CD8-positive, alpha-beta memory T cell (primary cell): ENCODE measurements at regions not wholly inside any gene's neighbourhood (a gene's known extent, or its start where the extent isn't known, plus 50 kb on each side); places are given as distances from the start of the nearest gene placed in this dataset.
A peak's percentile ranks its signal among the peaks of the same experiment; 100 is the strongest.

Experiments used
- CTCF ChIA-PET: fragments of 350-600 bp; sonication (Branson Sonifier 250); formaldehyde crosslinking; loops from one replicate; lab custom pipeline; 2021; ENCODE audit warnings: antibody characterized with exemption; lab: Charles Lee
- POLR2A ChIA-PET: fragments of 350-600 bp; sonication (Branson Sonifier 250); formaldehyde crosslinking; loops from one replicate; lab custom pipeline; 2021; ENCODE audit warnings: antibody characterized with exemption; lab: Charles Lee
- DNase-seq, 5 donors: peaks; one replicate each; pipeline versions ENCODE4 v3.0.0 to v3.0.0-alpha.2; 2020 to 2022; ENCODE audit warnings: mixed read lengths in 1 of 5
- H3K27ac ChIP-seq: one replicate; pipeline ENCODE4 v1.7.0; 2013; ENCODE audit warnings: low read depth, mild to moderate bottlenecking, low read length, moderate library complexity
- H3K27me3 ChIP-seq: 2 replicates; pipeline ENCODE4 v1.7.0; 2013; ENCODE audit warnings: low read length, mild to moderate bottlenecking; ENCODE audit not compliant: insufficient read depth, poor library complexity, severe bottlenecking
- H3K36me3 ChIP-seq: 2 replicates; pipeline ENCODE4 v1.7.0; 2013; ENCODE audit warnings: mild to moderate bottlenecking, low read length, moderate library complexity; ENCODE audit not compliant: insufficient read depth
- H3K4me1 ChIP-seq: 2 replicates; pipeline ENCODE4 v1.7.0; 2013; ENCODE audit warnings: mild to moderate bottlenecking, low read length, moderate library complexity; ENCODE audit not compliant: insufficient read depth
- H3K4me3 ChIP-seq: 2 replicates; pipeline ENCODE4 v1.7.0; 2013; ENCODE audit warnings: mild to moderate bottlenecking, low read length
- H3K9me3 ChIP-seq: 2 replicates; pipeline ENCODE4 v1.7.0; 2013; ENCODE audit warnings: mild to moderate bottlenecking, low read length
- H3K27ac Mint-ChIP-seq, 8 donors: one replicate each; pipeline ENCODE4 v1.8.0; 2020 to 2021; ENCODE audit warnings: mixed read lengths in 8 of 8, mild to moderate bottlenecking in 6 of 8, inconsistent platforms in 3 of 8, moderate library complexity in 3 of 8
- H3K27me3 Mint-ChIP-seq, 2 donors: one replicate each; pipeline ENCODE4 v1.8.0; 2020 to 2021; ENCODE audit warnings: mixed read lengths in 2 of 2, mild to moderate bottlenecking in 1 of 2, moderate library complexity in 1 of 2
- H3K36me3 Mint-ChIP-seq, 3 donors: one replicate each; pipeline ENCODE4 v1.8.0; 2020 to 2021; ENCODE audit warnings: mixed read lengths in 3 of 3, inconsistent platforms in 1 of 3, mild to moderate bottlenecking in 1 of 3
- H3K4me1 Mint-ChIP-seq, 3 donors: one replicate each; pipeline ENCODE4 v1.8.0; 2020 to 2021; ENCODE audit warnings: mixed read lengths in 3 of 3, inconsistent platforms in 1 of 3, mild to moderate bottlenecking in 1 of 3
- H3K4me3 Mint-ChIP-seq, 7 donors: one replicate each; pipeline ENCODE4 v1.8.0; 2020 to 2021; ENCODE audit warnings: mixed read lengths in 7 of 7, mild to moderate bottlenecking in 6 of 7, moderate library complexity in 4 of 7, inconsistent platforms in 2 of 7
- H3K9me3 Mint-ChIP-seq, 5 donors: one replicate each; pipeline ENCODE4 v1.8.0; 2020 to 2022; ENCODE audit warnings: mixed read lengths in 5 of 5, mild to moderate bottlenecking in 3 of 5, moderate library complexity in 2 of 5, inconsistent platforms in 1 of 5

GRCh38 chr1:209103092-209103491 lies 480.4 kb upstream of the CAMK1G start:
- Mint-ChIP-seq H3K4me3 (no peak overlapping the region), H3K9me3 (no peaks in the 10 kb centered on the region), H3K4me1 (no peaks in the 10 kb centered on the region), H3K27ac (peak overlapping the region in 1 of 8 donors; percentile 34), H3K36me3 (no peaks in the 10 kb centered on the region), H3K27me3 (peaks cover 2 to 3% of the 10 kb centered on the region in 2 donors)
- ChIA-PET POLR2A (no interaction called here), CTCF (no interaction called here)
- no peaks in the 10 kb centered on the region for H3K36me3 ChIP-seq
- no peaks in the 10 kb centered on the region for H3K4me1 ChIP-seq
- H3K9me3 ChIP-seq = no peaks in the 10 kb centered on the region
- H3K27me3 ChIP-seq = no peaks in the 10 kb centered on the region
- DNase-seq = no peak
- H3K4me3 ChIP-seq = no peak overlapping the region
- H3K27ac ChIP-seq = no peak overlapping the region

GRCh38 chr1:209104646-209105045 lies 478.9 kb upstream of the CAMK1G start:
- Histone ChIP-seq H3K4me3 (no peak overlapping the region), H3K9me3 (no peaks in the 10 kb centered on the region), H3K27ac (no peak overlapping the region), H3K27me3 (no peaks in the 10 kb centered on the region), H3K4me1 (no peaks in the 10 kb centered on the region), H3K36me3 (no peaks in the 10 kb centered on the region)
- Mint-ChIP-seq H3K4me1 (no peaks in the 10 kb centered on the region), H3K27me3 (peaks cover 2 to 3% of the 10 kb centered on the region in 2 donors), H3K27ac (no peak overlapping the region), H3K4me3 (no peak overlapping the region), H3K9me3 (no peaks in the 10 kb centered on the region), H3K36me3 (no peaks in the 10 kb centered on the region)
- POLR2A ChIA-PET = no interaction called here
- CTCF ChIA-PET = interaction anchor here (0.6 kb wide), 1 partner anchor 1456 kb away, joined by 4 read pairs; no protein-coding TSS in a partner anchor
- no peak for DNase-seq

- Mint-ChIP-seq H3K36me3 (no peaks in the 10 kb centered on the region), H3K4me3 (no peak overlapping the region), H3K27me3 (peaks cover 2 to 3% of the 10 kb centered on the region in 2 donors), H3K9me3 (no peaks in the 10 kb centered on the region), H3K4me1 (no peaks in the 10 kb centered on the region), H3K27ac (peak overlapping the region in 1 of 8 donors; percentile 8)
- Histone ChIP-seq H3K4me3 (no peak overlapping the region), H3K27ac (no peak overlapping the region), H3K27me3 (no peaks in the 10 kb centered on the region), H3K4me1 (no peaks in the 10 kb centered on the region), H3K36me3 (no peaks in the 10 kb centered on the region), H3K9me3 (no peaks in the 10 kb centered on the region)
- ChIA-PET CTCF (no interaction called here), POLR2A (no interaction called here)
- DNase-seq = no peak
Observed at GRCh38 chr1:209105701-209106100, 477.8 kb upstream of the CAMK1G start.

- H3K4me1 Mint-ChIP-seq = no peaks in the 10 kb centered on the region
- no peak overlapping the region for H3K4me3 Mint-ChIP-seq
- no peaks in the 10 kb centered on the region for H3K4me1 ChIP-seq
- ChIA-PET POLR2A (interaction anchor here (0.5 kb wide), 1 partner anchor 10 kb away, joined by 3 read pairs; no protein-coding TSS in a partner anchor), CTCF (no interaction called here)
- H3K9me3 Mint-ChIP-seq = no peaks in the 10 kb centered on the region
- H3K27me3 Mint-ChIP-seq = peaks cover 2 to 3% of the 10 kb centered on the region in 2 donors
- H3K27ac ChIP-seq = no peak overlapping the region
- H3K36me3 Mint-ChIP-seq = no peaks in the 10 kb centered on the region
- no peak for DNase-seq
- H3K36me3 ChIP-seq = no peaks in the 10 kb centered on the region
- no peaks in the 10 kb centered on the region for H3K9me3 ChIP-seq
- peak overlapping the region in 1 of 8 donors; percentile 40 for H3K27ac Mint-ChIP-seq
- H3K27me3 ChIP-seq = no peaks in the 10 kb centered on the region
- no peak overlapping the region for H3K4me3 ChIP-seq
Observed at GRCh38 chr1:209106237-209106741, 477.2 kb upstream of the CAMK1G start.

- no peaks in the 10 kb centered on the region for H3K4me1 ChIP-seq
Observed at GRCh38 chr1:209106861-209107260, 476.7 kb upstream of the CAMK1G start.

GRCh38 chr1:209107535-209107934 lies 476.0 kb upstream of the CAMK1G start:
- Mint-ChIP-seq H3K27me3 (peaks cover 2 to 3% of the 10 kb centered on the region in 2 donors), H3K4me1 (no peaks in the 10 kb centered on the region), H3K9me3 (no peaks in the 10 kb centered on the region), H3K36me3 (no peaks in the 10 kb centered on the region), H3K4me3 (no peak overlapping the region), H3K27ac (no peak overlapping the region)
- no peak overlapping the region for H3K27ac ChIP-seq
- H3K27me3 ChIP-seq = no peaks in the 10 kb centered on the region
- POLR2A ChIA-PET = no interaction called here
- no peak for DNase-seq
- no peak overlapping the region for H3K4me3 ChIP-seq
- no peaks in the 10 kb centered on the region for H3K9me3 ChIP-seq
- no peaks in the 10 kb centered on the region for H3K36me3 ChIP-seq
- CTCF ChIA-PET = no interaction called here
- no peaks in the 10 kb centered on the region for H3K4me1 ChIP-seq

More at GRCh38 chr1:209106861-209107260, 476.7 kb upstream of the CAMK1G start:
- Histone ChIP-seq H3K27me3 (no peaks in the 10 kb centered on the region), H3K9me3 (no peaks in the 10 kb centered on the region), H3K36me3 (no peaks in the 10 kb centered on the region), H3K4me3 (no peak overlapping the region), H3K27ac (no peak overlapping the region)
- H3K9me3 Mint-ChIP-seq = no peaks in the 10 kb centered on the region
- DNase-seq = no peak
- ChIA-PET CTCF (no interaction called here), POLR2A (interaction anchor here (0.5 kb wide), 1 partner anchor 9 kb away, joined by 3 read pairs; no protein-coding TSS in a partner anchor)
- no peak overlapping the region for H3K4me3 Mint-ChIP-seq
- peaks cover 2 to 3% of the 10 kb centered on the region in 2 donors for H3K27me3 Mint-ChIP-seq
- peak overlapping the region in 1 of 8 donors; percentile 25 for H3K27ac Mint-ChIP-seq
- no peaks in the 10 kb centered on the region for H3K4me1 Mint-ChIP-seq
- H3K36me3 Mint-ChIP-seq = no peaks in the 10 kb centered on the region

GRCh38 chr1:209109001-209109785 lies 474.3 kb upstream of the CAMK1G start:
- Mint-ChIP-seq H3K4me1 (no peaks in the 10 kb centered on the region), H3K27ac (no peak overlapping the region), H3K27me3 (peaks cover 2 to 3% of the 10 kb centered on the region in 2 donors), H3K36me3 (no peaks in the 10 kb centered on the region), H3K4me3 (no peak overlapping the region), H3K9me3 (no peaks in the 10 kb centered on the region)
- H3K4me3 ChIP-seq = no peak overlapping the region
- no peaks in the 10 kb centered on the region for H3K27me3 ChIP-seq
- H3K9me3 ChIP-seq = no peaks in the 10 kb centered on the region
- ChIA-PET POLR2A (no interaction called here), CTCF (no interaction called here)
- H3K27ac ChIP-seq = no peak overlapping the region
- no peaks in the 10 kb centered on the region for H3K36me3 ChIP-seq
- DNase-seq = no peak
- H3K4me1 ChIP-seq = no peaks in the 10 kb centered on the region

- no peaks in the 10 kb centered on the region for H3K36me3 ChIP-seq
- no peaks in the 10 kb centered on the region for H3K36me3 Mint-ChIP-seq
- no peaks in the 10 kb centered on the region for H3K9me3 ChIP-seq
- no peaks in the 10 kb centered on the region for H3K9me3 Mint-ChIP-seq
- no peak overlapping the region for H3K4me3 ChIP-seq
- POLR2A ChIA-PET = no interaction called here
- no peak overlapping the region for H3K27ac Mint-ChIP-seq
- no peaks in the 10 kb centered on the region for H3K4me1 ChIP-seq
- no peak overlapping the region for H3K27ac ChIP-seq
- H3K27me3 Mint-ChIP-seq = no peaks in the 10 kb centered on the region
- CTCF ChIA-PET = no interaction called here
- no peaks in the 10 kb centered on the region for H3K4me1 Mint-ChIP-seq
- H3K27me3 ChIP-seq = no peaks in the 10 kb centered on the region
- H3K4me3 Mint-ChIP-seq = no peak overlapping the region
- no peak for DNase-seq
Observed at GRCh38 chr1:209113521-209113920, 470.0 kb upstream of the CAMK1G start.
